ENCODE measurements at regions not wholly inside any gene's neighbourhood (a gene's known extent, or its start where the extent isn't known, plus 50 kb on each side); places are given as distances from the start of the nearest gene placed in this dataset.
"Not testable (repeated sequence)": the region's sequence is repeated elsewhere in the genome, so short reads cannot be mapped to it uniquely, and the experiment has no call there.

- no peak for DNase-seq
- Histone ChIP-seq H3K4me3 (no peak overlapping the region), H3K9me3 (no peaks in the 10 kb centered on the region), H3K4me1 (no peaks in the 10 kb centered on the region), H3K27ac (no peak overlapping the region), H3K27me3 (no peaks in the 10 kb centered on the region), H3K36me3 (ENCODE audit: low read depth, missing control alignments) (no peaks in the 10 kb centered on the region)
- no peak for TF ChIP-seq CTCF (IDR thresholded peaks at IDR 0.05)
- TF ChIP-seq POLR2A (IDR thresholded peaks at IDR 0.05), result no peak
- intact Hi-C loops (cut with DNase I; ENCODE audit: low total_unique reads), result no loop called here
Observed at GRCh38 chr3:35137612-35138011, 501.7 kb upstream of the ARPP21 start.

- Histone ChIP-seq H3K4me1 (no peaks in the 10 kb centered on the region), H3K27me3 (no peaks in the 10 kb centered on the region), H3K27ac (no peak overlapping the region), H3K9me3 (no peaks in the 10 kb centered on the region), H3K36me3 (ENCODE audit: low read depth, missing control alignments) (no peaks in the 10 kb centered on the region), H3K4me3 (no peak overlapping the region)
- intact Hi-C loops (cut with DNase I; ENCODE audit: low total_unique reads), result no loop called here
- DNase-seq, result no peak
- WGBS, 2 donors, result 76 to 88% methylated on average over 4 of the region's 4 CpGs
- TF ChIP-seq CTCF (IDR thresholded peaks at IDR 0.05) (no peak), POLR2A (IDR thresholded peaks at IDR 0.05) (no peak)
Observed at GRCh38 chr3:35141406-35141805, 497.9 kb upstream of the ARPP21 start.

DNA sequence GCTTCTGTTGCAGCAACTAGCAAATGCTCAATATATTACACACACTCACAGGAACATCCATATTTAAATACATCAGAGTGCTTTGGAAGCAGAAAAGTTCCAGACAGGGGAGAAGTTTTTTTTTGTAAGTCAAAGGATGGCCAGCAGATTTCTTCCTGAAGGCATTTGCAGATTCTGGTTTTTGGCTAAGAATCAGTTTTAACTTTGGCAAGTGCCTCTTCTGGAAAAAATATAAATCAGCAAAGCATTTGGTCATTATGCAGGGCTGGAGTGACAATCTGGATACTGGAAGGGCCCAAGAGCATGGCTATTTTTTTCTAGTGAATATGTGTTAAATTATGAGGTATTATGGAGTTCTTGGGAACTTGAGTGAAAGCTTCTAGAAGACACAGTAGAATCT is 495.3 kb upstream of the ARPP21 start:
- no peaks in the 10 kb centered on the region for H3K27me3 ChIP-seq
- H3K9me3 ChIP-seq, result no peaks in the 10 kb centered on the region
- H3K4me3 ChIP-seq, result no peak overlapping the region
- TF ChIP-seq POLR2A (IDR thresholded peaks at IDR 0.05) (no peak), CTCF (IDR thresholded peaks at IDR 0.05) (no peak)
- no peak for DNase-seq
- intact Hi-C loops (cut with DNase I; ENCODE audit: low total_unique reads), result no loop called here
- H3K27ac ChIP-seq, result no peak overlapping the region
- H3K36me3 ChIP-seq (ENCODE audit: low read depth, missing control alignments), result no peaks in the 10 kb centered on the region
- no peaks in the 10 kb centered on the region for H3K4me1 ChIP-seq

DNA sequence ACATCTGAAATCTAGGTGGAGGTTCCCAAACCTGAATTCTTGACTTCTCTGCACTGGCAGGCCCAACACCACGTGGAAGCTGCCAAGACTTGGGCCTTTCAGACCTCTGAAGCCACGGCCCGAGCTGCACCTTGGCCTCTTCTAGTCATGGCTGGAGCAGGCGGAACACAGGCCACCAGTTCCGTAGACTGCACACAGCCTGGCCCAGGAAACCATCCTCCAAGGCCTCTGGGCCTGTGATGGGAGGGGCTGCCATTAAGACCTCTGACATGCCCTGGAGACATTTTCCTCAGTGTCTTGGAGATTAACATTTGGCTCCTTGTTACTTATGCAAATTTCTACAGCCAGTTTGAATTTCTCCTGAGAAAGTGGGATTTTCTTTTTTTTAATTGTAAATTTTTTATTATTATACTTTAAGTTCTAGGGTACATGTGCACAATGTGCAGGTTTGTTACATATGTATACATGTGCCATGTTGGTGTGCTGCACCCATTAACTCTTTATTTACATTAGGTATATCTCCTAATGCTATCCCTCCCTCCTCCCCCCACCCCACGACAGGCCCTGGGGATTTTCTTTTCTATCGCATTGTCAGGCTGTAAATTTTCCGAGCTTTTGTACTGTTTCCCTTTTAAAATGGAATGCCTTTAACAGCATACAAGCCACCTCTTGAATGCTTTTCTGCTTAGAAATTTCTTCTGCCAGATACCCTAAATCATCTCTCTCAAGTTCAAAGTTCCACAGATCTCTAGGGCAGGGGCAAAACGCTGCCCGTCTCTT is 492.9 kb upstream of the ARPP21 start:
- intact Hi-C loops (cut with DNase I; ENCODE audit: low total_unique reads); H3K9me3 ChIP-seq; DNase-seq; H3K27me3 ChIP-seq; H3K4me1 ChIP-seq; H3K27ac ChIP-seq; H3K4me3 ChIP-seq; H3K36me3 ChIP-seq (ENCODE audit: low read depth, missing control alignments): not testable (repeated sequence)
- 69 to 78% methylated on average over 6 to 10 of the region's 10 CpGs for WGBS, 2 donors

- DNase-seq, result no peak
- TF ChIP-seq CTCF (IDR thresholded peaks at IDR 0.05) (no peak), POLR2A (IDR thresholded peaks at IDR 0.05) (no peak)
- intact Hi-C loops (cut with DNase I; ENCODE audit: low total_unique reads), result no loop called here
- 72 to 79% methylated on average over 2 of the region's 2 CpGs for WGBS, 2 donors
- H3K27me3 ChIP-seq, result no peaks in the 10 kb centered on the region
- no peak overlapping the region for H3K4me3 ChIP-seq
- no peak overlapping the region for H3K27ac ChIP-seq
- H3K36me3 ChIP-seq (ENCODE audit: low read depth, missing control alignments), result no peaks in the 10 kb centered on the region
- H3K9me3 ChIP-seq, result no peaks in the 10 kb centered on the region
- H3K4me1 ChIP-seq, result no peaks in the 10 kb centered on the region
Observed at GRCh38 chr3:35183927-35184675, 455.2 kb upstream of the ARPP21 start.
